SK-N-SH (cell line): ENCODE measurements at regions not wholly inside any gene's neighbourhood (a gene's known extent, or its start where the extent isn't known, plus 50 kb on each side); places are given as distances from the start of the nearest gene placed in this dataset.

Source experiments
- CTCF ChIA-PET: fragments of 300-600, 350-600 bp; formaldehyde crosslinking; extraction: SDS; loops from one replicate; lab custom pipeline; 2021; lab: Yijun Ruan, JAX
- POLR2A ChIA-PET: fragments of 350-600 bp; sonication (Branson Sonifier 250); formaldehyde crosslinking; extraction: SDS; loops from one replicate; lab custom pipeline; 2020; ENCODE audit warnings: antibody characterized with exemption, inconsistent platforms; lab: Yijun Ruan, JAX
- DNase-seq: peaks from one replicate; pipeline ENCODE4 v3.0.0; 2012
- H2AFZ ChIP-seq: fragments of 200-600 bp; sonication (generic); 2 replicates; pipeline ENCODE4 v1.8.1; 2016; ENCODE audit warnings: antibody characterized with exemption, mild to moderate bottlenecking, low read depth
- H3F3A ChIP-seq: fragments of 200-600 bp; sonication (generic); replicated peaks from 2 replicates; pipeline ENCODE3; 2016; ENCODE audit warnings: antibody characterized with exemption, mild to moderate bottlenecking; ENCODE audit not compliant: insufficient read depth
- H3K27ac ChIP-seq, 2 experiments: fragments of 200-500 bp in 1 of 2; fragments of 200-600 bp in 1 of 2; sonication (Bioruptor generic) in 1 of 2; sonication (generic), shearing (Covaris generic) in 1 of 2; 2 replicates each; pipeline versions ENCODE4 v1.5.1 to v1.6.1; 2014 to 2016; ENCODE audit warnings: low read depth in 2 of 2, inconsistent platforms in 1 of 2, low read length in 1 of 2, mild to moderate bottlenecking in 1 of 2, mixed read lengths in 1 of 2
- H3K27me3 ChIP-seq: fragments of 200-600 bp; sonication (generic), shearing (Covaris generic); 2 replicates; pipeline ENCODE4 v1.6.1; 2016; ENCODE audit warnings: mixed run types; ENCODE audit not compliant: insufficient read depth
- H3K36me3 ChIP-seq, 2 experiments: fragments of 200-500 bp in 1 of 2; fragments of 200-600 bp in 1 of 2; sonication (Bioruptor generic) in 1 of 2; sonication (generic) in 1 of 2; replicated peaks in 1 of 2; 2 replicates each; pipeline versions ENCODE3 to v1.5.1; 2014 to 2016; ENCODE audit warnings: low read length in 1 of 2, mild to moderate bottlenecking in 1 of 2; ENCODE audit not compliant: insufficient read depth in 2 of 2, control insufficient read depth in 1 of 2
- H3K4me1 ChIP-seq, 2 experiments: fragments of 200-500 bp in 1 of 2; fragments of 200-600 bp in 1 of 2; sonication (Bioruptor generic) in 1 of 2; sonication (generic), shearing (Covaris generic) in 1 of 2; 2 replicates each; pipeline versions ENCODE4 v1.5.1 to v1.6.1; 2014 to 2016; ENCODE audit warnings: low read depth in 1 of 2, low read length in 1 of 2, mixed run types in 1 of 2; ENCODE audit not compliant: insufficient read depth in 2 of 2, control insufficient read depth in 1 of 2
- H3K4me2 ChIP-seq: fragments of 200-600 bp; sonication (generic), shearing (Covaris generic); 2 replicates; pipeline ENCODE4 v1.6.1; 2017; ENCODE audit warnings: mixed run types
- H3K4me3 ChIP-seq, 2 experiments: fragments of 200-500 bp in 1 of 2; fragments of 200-600 bp in 1 of 2; sonication (Bioruptor generic) in 1 of 2; sonication (generic), shearing (Covaris generic) in 1 of 2; 2 replicates each; pipeline versions ENCODE4 v1.5.1 to v1.8.1; 2014 to 2016; ENCODE audit warnings: low read depth in 2 of 2, inconsistent platforms in 1 of 2, low read length in 1 of 2, mild to moderate bottlenecking in 1 of 2, mixed read lengths in 1 of 2, moderate library complexity in 1 of 2
- H3K79me2 ChIP-seq: fragments of 200-600 bp; sonication (generic); 2 replicates; pipeline ENCODE4 v1.8.1; 2017; ENCODE audit warnings: mild to moderate bottlenecking; ENCODE audit not compliant: insufficient read depth
- H3K9ac ChIP-seq: fragments of 200-600 bp; sonication (generic); 2 replicates; pipeline ENCODE4 v1.6.1; 2017; ENCODE audit warnings: mixed run types
- H3K9me2 ChIP-seq: fragments of 200-600 bp; sonication (generic); 2 replicates; pipeline ENCODE4 v1.6.1; 2017; ENCODE audit warnings: mixed run types
- H3K9me3 ChIP-seq: fragments of 200-600 bp; sonication (generic); 2 replicates; pipeline ENCODE4 v1.6.1; 2017; ENCODE audit warnings: mixed run types, mild to moderate bottlenecking, moderate library complexity
- H4K20me1 ChIP-seq: fragments of 200-600 bp; sonication (generic); 2 replicates; pipeline ENCODE4 v1.6.1; 2017; ENCODE audit warnings: mild to moderate bottlenecking, mixed run types; ENCODE audit not compliant: insufficient read depth
- ELF1 ChIP-seq: IDR thresholded peaks from 2 replicates; pipeline ENCODE4 v1.4.0; 2012
- FOXM1 ChIP-seq: IDR thresholded peaks from 2 replicates; pipeline ENCODE4 v1.4.0; 2012; ENCODE audit warnings: low read depth, mild to moderate bottlenecking
- MEF2A ChIP-seq: IDR thresholded peaks from 2 replicates; pipeline ENCODE4 v1.4.0; 2012; ENCODE audit warnings: low read depth, borderline replicate concordance
- NFIC ChIP-seq: IDR thresholded peaks from 2 replicates; pipeline ENCODE4 v1.4.0; 2012; ENCODE audit warnings: borderline replicate concordance
- NRF1 ChIP-seq: IDR thresholded peaks from 2 replicates; pipeline ENCODE4 v1.6.1; 2012; ENCODE audit warnings: low read depth, mild to moderate bottlenecking, low read length
- RCOR1 ChIP-seq: fragments of 150-350 bp; IDR thresholded peaks from 2 replicates; pipeline ENCODE4 v1.6.1; 2017; ENCODE audit warnings: antibody characterized with exemption, low read length
- SIN3A ChIP-seq: IDR thresholded peaks from 2 replicates; pipeline ENCODE4 v1.6.1; 2012; ENCODE audit warnings: low read depth, mild to moderate bottlenecking, low read length, moderate library complexity, borderline replicate concordance
- TCF12 ChIP-seq: IDR thresholded peaks from 2 replicates; pipeline ENCODE4 v1.4.0; 2012
- TEAD4 ChIP-seq: IDR thresholded peaks from 2 replicates; pipeline ENCODE4 v1.4.0; 2012; ENCODE audit warnings: mild to moderate bottlenecking, borderline replicate concordance; ENCODE audit not compliant: insufficient read depth
- USF2 ChIP-seq: fragments of 150-350 bp; IDR thresholded peaks from 2 replicates; pipeline ENCODE4 v1.6.1; 2017; ENCODE audit warnings: antibody characterized with exemption, low read length, low read depth, borderline replicate concordance
- WGBS: methylation state at CpG from one replicate; pipeline ENCODE4 v1.1.6; 2017; ENCODE audit warnings: low lambda C conversion rate; 5-methylcytosine and 5-hydroxymethylcytosine counted together
- TF ChIP-seq, protein P1 (sequence below): fragments of 150-350 bp; IDR thresholded peaks from 2 replicates; pipeline ENCODE4 v1.6.1; 2016; ENCODE audit warnings: mild to moderate bottlenecking, low read depth, low read length

DNA sequence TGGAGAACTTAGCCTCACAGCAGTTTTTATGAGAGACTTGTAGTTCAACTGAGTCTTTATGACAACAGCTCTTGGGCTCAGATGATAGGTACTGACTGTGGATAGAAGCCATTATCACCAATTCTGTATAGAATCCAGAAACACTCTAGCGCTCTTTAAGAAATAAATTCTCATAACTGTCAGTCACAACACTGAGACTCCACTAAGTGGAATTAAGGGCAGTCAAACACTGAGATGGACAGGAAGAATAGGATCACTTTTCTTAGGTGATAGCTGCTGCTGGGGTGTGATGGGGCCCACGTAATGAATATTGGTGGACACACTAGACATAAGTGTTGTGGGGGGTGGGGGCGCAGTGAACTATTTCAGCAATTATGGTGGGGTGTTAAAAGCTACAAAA lies 1691.8 kb upstream of the LRRTM1 start:
- POLR2A ChIA-PET, result no interaction called here

DNA sequence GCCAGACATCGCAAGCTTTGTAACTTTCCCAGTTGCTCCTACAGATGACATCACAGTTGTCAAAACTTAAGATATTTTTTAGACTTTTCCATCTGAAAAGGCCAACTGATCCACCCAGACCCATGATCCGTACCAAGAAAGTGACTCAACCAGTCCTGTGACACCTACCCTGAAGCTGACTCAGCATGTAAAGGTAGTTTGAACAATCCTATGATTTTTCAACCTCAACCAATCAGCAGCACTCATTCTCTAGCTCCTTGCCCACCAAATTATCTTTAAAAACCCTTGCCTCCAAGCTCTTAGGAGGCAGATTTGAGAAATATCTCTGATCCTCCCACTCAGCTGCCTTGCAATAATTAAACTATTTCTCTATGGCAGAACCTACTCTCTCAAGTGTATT lies 1686.7 kb upstream of the LRRTM1 start:
- no peak overlapping the region for H3K4me3 ChIP-seq
- H3K27me3 ChIP-seq, result no peaks in the 10 kb centered on the region
- H3K27ac ChIP-seq, result no peak overlapping the region
- no peaks in the 10 kb centered on the region for H3F3A ChIP-seq
- CTCF ChIA-PET, result no interaction called here
- no peak for DNase-seq
- no peaks in the 10 kb centered on the region for H3K9me3 ChIP-seq
- WGBS, result 6% methylated on average over 2 of the region's 2 CpGs
- H3K4me1 ChIP-seq, result no peaks in the 10 kb centered on the region
- H2AFZ ChIP-seq, result no peak overlapping the region
- POLR2A ChIA-PET, result no interaction called here
- no peak overlapping the region for H3K9ac ChIP-seq
- no peaks in the 10 kb centered on the region for H3K79me2 ChIP-seq
- no peaks in the 10 kb centered on the region for H3K36me3 ChIP-seq
- no peaks in the 10 kb centered on the region for H4K20me1 ChIP-seq
- H3K9me2 ChIP-seq, result no peaks in the 10 kb centered on the region
- TF ChIP-seq NRF1, result no peak
- no peak for TF ChIP-seq RCOR1
- TF ChIP-seq ELF1, result no peak
- no peak for TF ChIP-seq SIN3A
- no peak for TF ChIP-seq FOXM1
- no peak for TF ChIP-seq MEF2A
- TF ChIP-seq, protein P1, sequence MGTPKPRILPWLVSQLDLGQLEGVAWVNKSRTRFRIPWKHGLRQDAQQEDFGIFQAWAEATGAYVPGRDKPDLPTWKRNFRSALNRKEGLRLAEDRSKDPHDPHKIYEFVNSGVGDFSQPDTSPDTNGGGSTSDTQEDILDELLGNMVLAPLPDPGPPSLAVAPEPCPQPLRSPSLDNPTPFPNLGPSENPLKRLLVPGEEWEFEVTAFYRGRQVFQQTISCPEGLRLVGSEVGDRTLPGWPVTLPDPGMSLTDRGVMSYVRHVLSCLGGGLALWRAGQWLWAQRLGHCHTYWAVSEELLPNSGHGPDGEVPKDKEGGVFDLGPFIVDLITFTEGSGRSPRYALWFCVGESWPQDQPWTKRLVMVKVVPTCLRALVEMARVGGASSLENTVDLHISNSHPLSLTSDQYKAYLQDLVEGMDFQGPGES, result no peak
- TF ChIP-seq TEAD4, result no peak
- no peak overlapping the region for H3K4me2 ChIP-seq

More for the DNA sequence above, 1691.8 kb upstream of the LRRTM1 start:
- no peak overlapping the region for H3K4me3 ChIP-seq
- H3K36me3 ChIP-seq, result no peaks in the 10 kb centered on the region
- H3K9ac ChIP-seq, result no peak overlapping the region
- H3K9me3 ChIP-seq, result no peaks in the 10 kb centered on the region; the same call in 1 of the 2 replicates
- no peak for DNase-seq
- H3K27ac ChIP-seq, result no peak overlapping the region
- no peaks in the 10 kb centered on the region for H4K20me1 ChIP-seq
- CTCF ChIA-PET, result no interaction called here
- no peaks in the 10 kb centered on the region for H3K9me2 ChIP-seq
- no peak overlapping the region for H2AFZ ChIP-seq
- no peaks in the 10 kb centered on the region for H3K27me3 ChIP-seq
- 24% methylated on average over 3 of the region's 3 CpGs for WGBS
- H3K79me2 ChIP-seq, result no peaks in the 10 kb centered on the region
- no peaks in the 10 kb centered on the region for H3F3A ChIP-seq
- H3K4me2 ChIP-seq, result no peak overlapping the region
- TF ChIP-seq NFIC (no peak), TCF12 (no peak), USF2 (no peak)
- TF ChIP-seq, protein P1, result no peak
- no peaks in the 10 kb centered on the region for H3K4me1 ChIP-seq
